GM12878 (cell line): ENCODE measurements at regions not wholly inside any gene's neighbourhood (a gene's known extent, or its start where the extent isn't known, plus 50 kb on each side); places are given as distances from the start of the nearest gene placed in this dataset.

Experiments used
- ATAC-seq: fragments of 200-7000 bp; cut with Tn5 transposase; 3 replicates; pipeline ENCODE4 v1.9.1; 2020; ENCODE audit warnings: mild to moderate bottlenecking, moderate library complexity
- BruUV-seq: library from RNA; stranded (reverse); fragments of 400-500 nt; replicated peaks from 2 replicates; lab custom pipeline; 2021; lab: Mats Ljungman, UMichigan
- CTCF ChIA-PET: fragments of 300-600 bp; sonication (Branson Sonifier 250); formaldehyde crosslinking; extraction: SDS; loops from one replicate; lab custom pipeline; 2021; ENCODE audit warnings: inconsistent platforms; lab: Yijun Ruan, JAX
- POLR2A ChIA-PET: fragments of 350-600 bp; formaldehyde crosslinking; extraction: SDS; loops from one replicate; lab custom pipeline; 2021; ENCODE audit warnings: inconsistent platforms; lab: Charles Lee
- RAD21 ChIA-PET: fragments of 300-600 bp; sonication (Branson Sonifier 250); formaldehyde crosslinking; loops from one replicate; lab custom pipeline; 2023; ENCODE audit warnings: antibody characterized with exemption; ENCODE audit not compliant: unreplicated experiment; lab: Charles Lee
- SMC1A ChIA-PET: fragments of 300-600 bp; sonication (Branson Sonifier 250); formaldehyde crosslinking; loops from one replicate; lab custom pipeline; 2023; ENCODE audit not compliant: unreplicated experiment, uncharacterized antibody; lab: Charles Lee
- DNase-seq: peaks from one replicate; pipeline ENCODE4 v3.0.0-alpha.2; 2011; ENCODE audit warnings: low read depth, low spot score
- FAIRE-seq: peaks from 3 replicates; lab custom pipeline; 2011; peaks lifted over from hg19 to GRCh38; lab: Jason Lieb, UNC
- H2AFZ ChIP-seq: 2 replicates; pipeline ENCODE4 v1.6.0; 2011; ENCODE audit warnings: low read depth, low read length, control low read depth; ENCODE audit not compliant: control insufficient read depth
- H3K27ac ChIP-seq: 2 replicates; pipeline ENCODE4 v1.5.1; 2011; ENCODE audit warnings: control low read depth; ENCODE audit not compliant: control insufficient read depth, insufficient read depth
- H3K27me3 ChIP-seq, 2 experiments: replicated peaks in 1 of 2; 2 replicates each; pipeline versions ENCODE4 v1.6.0 to v1.6.1; 2011; ENCODE audit warnings: low read length in 1 of 2; ENCODE audit not compliant: control insufficient read depth in 2 of 2, insufficient read depth in 2 of 2
- H3K36me3 ChIP-seq, 2 experiments: 2 replicates each; pipeline ENCODE4 v1.5.1; 2011; ENCODE audit warnings: low read length in 1 of 2; ENCODE audit not compliant: control insufficient read depth in 2 of 2, insufficient read depth in 2 of 2
- H3K4me1 ChIP-seq: 2 replicates; pipeline ENCODE4 v1.6.1; 2011; ENCODE audit warnings: mild to moderate bottlenecking, low read length, moderate library complexity, mixed read lengths; ENCODE audit not compliant: control insufficient read depth, insufficient read depth
- H3K4me2 ChIP-seq: 2 replicates; pipeline ENCODE4 v1.6.0; 2011; ENCODE audit warnings: control low read depth; ENCODE audit not compliant: control insufficient read depth, insufficient read depth
- H3K4me3 ChIP-seq: fragments of 200-600 bp; sonication (generic); 2 replicates; pipeline ENCODE4 v1.5.1; 2016
- H3K79me2 ChIP-seq: 2 replicates; pipeline ENCODE4 v1.6.0; 2011; ENCODE audit warnings: low read length; ENCODE audit not compliant: control insufficient read depth, insufficient read depth
- H3K9ac ChIP-seq: 2 replicates; pipeline ENCODE4 v1.8.0; 2011; ENCODE audit warnings: low read length, control low read depth, mixed read lengths; ENCODE audit not compliant: control insufficient read depth, insufficient read depth
- H3K9me3 ChIP-seq: replicated peaks from 3 replicates; pipeline ENCODE4 v1.5.1; 2011; ENCODE audit warnings: mild to moderate bottlenecking, low read length; ENCODE audit not compliant: control insufficient read depth, insufficient read depth
- H4K20me1 ChIP-seq: 2 replicates; pipeline ENCODE4 v1.6.0; 2011; ENCODE audit not compliant: control insufficient read depth, insufficient read depth
- BRCA1 ChIP-seq: IDR thresholded peaks from 2 replicates; pipeline ENCODE4 v1.6.1; 2011; ENCODE audit warnings: low read depth, low read length, improper control_type of control experiment
- CHD2 ChIP-seq: IDR thresholded peaks from 2 replicates; pipeline ENCODE4 v1.6.1; 2011; ENCODE audit warnings: low read depth, low read length, improper control_type of control experiment, borderline replicate concordance
- DPF2 ChIP-seq: fragments of 450-650 bp; IDR thresholded peaks from 2 replicates; pipeline ENCODE4 v1.6.1; 2017; ENCODE audit warnings: mild to moderate bottlenecking
- ETV6 ChIP-seq, 2 experiments: fragments of 450-650 bp in 1 of 2; IDR thresholded peaks in 1 of 2; conservative IDR thresholded peaks in 1 of 2; 2 replicates each; pipeline ENCODE4 v1.6.1; 2014; ENCODE audit warnings: antibody characterized with exemption in 1 of 2, borderline replicate concordance in 1 of 2, low read depth in 1 of 2, mild to moderate bottlenecking in 1 of 2, moderate library complexity in 1 of 2
- HCFC1 ChIP-seq: fragments of 150-350 bp; IDR thresholded peaks from 2 replicates; pipeline ENCODE4 v1.6.1; 2014; ENCODE audit warnings: low read length
- HDAC6 ChIP-seq: fragments of 200-600 bp; sonication (generic); IDR thresholded peaks from one replicate; pipeline ENCODE4 v1.8.0; 2017; ENCODE audit warnings: antibody characterized with exemption; ENCODE audit not compliant: unreplicated experiment
- IKZF2 ChIP-seq, 2 experiments: fragments of 450-650 bp; IDR thresholded peaks; 2 replicates each; pipeline ENCODE4 v1.6.1; 2017; ENCODE audit warnings: mild to moderate bottlenecking in 2 of 2, moderate library complexity in 2 of 2
- IRF4 ChIP-seq: IDR thresholded peaks from 2 replicates; pipeline ENCODE4 v1.6.1; 2011; ENCODE audit warnings: low read depth, low read length
- KDM1A ChIP-seq: fragments of 200-600 bp; sonication (generic); IDR thresholded peaks from 2 replicates; pipeline ENCODE4 v1.6.1; 2016; ENCODE audit warnings: borderline replicate concordance
- NR2C1 ChIP-seq: fragments of 450-650 bp; IDR thresholded peaks from 2 replicates; pipeline ENCODE4 v1.6.1; 2017; ENCODE audit warnings: antibody characterized with exemption, mild to moderate bottlenecking, moderate library complexity
- POU2F2 ChIP-seq: IDR thresholded peaks from 3 replicates; pipeline ENCODE4 v1.6.1; 2011; ENCODE audit warnings: low read depth, mild to moderate bottlenecking, low read length, borderline replicate concordance
- RELA ChIP-seq: fragments of 450-650 bp; IDR thresholded peaks from 2 replicates; pipeline ENCODE4 v1.8.0; 2014; ENCODE audit warnings: borderline replicate concordance; ENCODE audit not compliant: partially characterized antibody
- SREBF1 ChIP-seq: IDR thresholded peaks from 2 replicates; pipeline ENCODE4 v1.6.1; 2012; ENCODE audit warnings: mild to moderate bottlenecking, low read length
- SRF ChIP-seq, 2 experiments: IDR thresholded peaks; 2 replicates each; pipeline ENCODE4 v1.6.1; 2011; ENCODE audit warnings: low read depth in 2 of 2, low read length in 2 of 2, mild to moderate bottlenecking in 1 of 2, moderate library complexity in 1 of 2
- ZNF384 ChIP-seq: IDR thresholded peaks from 2 replicates; pipeline ENCODE4 v1.6.1; 2012; ENCODE audit warnings: low read depth, mild to moderate bottlenecking, low read length, improper control_type of control experiment, borderline replicate concordance
- WGBS: methylation state at CpG from one replicate; pipeline ENCODE4 v1.1.6; 2016; ENCODE audit warnings: low lambda C conversion rate; ENCODE audit not compliant: insufficient replicate concordance, insufficient coverage; ENCODE audit errors: missing lambda C conversion rate; 5-methylcytosine and 5-hydroxymethylcytosine counted together
- in situ Hi-C: fragments of 300-500 bp; cut with MboI; formaldehyde crosslinking; loops from 9 replicates; pipeline ENCODE4 v1.14.3; 2018; ENCODE audit warnings: mixed read lengths
- intact Hi-C: fragments of 100-400 bp; cut with micrococcal nuclease; formaldehyde crosslinking; loops from one replicate; pipeline ENCODE4 v1.14.2; 2022; ENCODE audit not compliant: unreplicated experiment
- TF ChIP-seq, protein P1 (sequence below): fragments of 450-650 bp; IDR thresholded peaks from 2 replicates; pipeline ENCODE4 v1.6.1; 2016; ENCODE audit warnings: mild to moderate bottlenecking
- TF ChIP-seq, protein P2 (sequence below): IDR thresholded peaks from 2 replicates; pipeline ENCODE4 v1.6.1; 2012; ENCODE audit warnings: low read depth, low read length, improper control_type of control experiment
- TF ChIP-seq, protein P3 (sequence below): fragments of 450-650 bp; IDR thresholded peaks from 2 replicates; pipeline ENCODE4 v1.6.1; 2017; ENCODE audit warnings: low read depth, mild to moderate bottlenecking, moderate library complexity
- TF ChIP-seq, protein P4 (sequence below): IDR thresholded peaks from 2 replicates; pipeline ENCODE4 v1.6.1; 2012; ENCODE audit warnings: low read depth, low read length, improper control_type of control experiment
- TF ChIP-seq, protein P5 (sequence below): IDR thresholded peaks from 2 replicates; pipeline ENCODE4 v1.6.1; 2011; ENCODE audit warnings: mild to moderate bottlenecking, low read depth, low read length, moderate library complexity; ENCODE audit not compliant: insufficient replicate concordance

DNA sequence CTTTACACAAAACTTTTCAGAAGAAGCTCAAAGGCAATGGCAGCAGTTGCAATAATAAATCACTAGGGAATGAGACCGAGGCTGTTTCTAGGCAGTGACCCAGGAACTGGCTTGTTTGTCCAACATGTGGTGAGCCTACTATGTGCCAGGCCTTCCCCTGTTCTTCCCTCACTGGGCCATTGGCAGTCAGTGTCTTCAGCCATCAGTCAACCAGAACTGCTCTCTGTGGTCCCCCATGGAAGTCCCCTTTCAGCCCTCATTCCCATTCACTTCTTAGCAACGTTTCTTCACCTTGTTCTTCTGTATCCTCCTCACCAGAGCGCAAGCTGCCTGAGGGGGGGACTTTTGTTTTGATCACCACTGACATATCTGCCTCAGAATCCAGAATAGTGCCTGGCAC lies 274.1 kb downstream of the RRAGC start:
- H3K4me2 ChIP-seq, result no peak overlapping the region
- H3K4me3 ChIP-seq, result no peak overlapping the region
- H3K27me3 ChIP-seq, result 0 out of 4 replicates have a peak, but pooled peaks cover 0 to 1% of the 10 kb centered on the region in 2 experiments
- POLR2A ChIA-PET, result no interaction called here
- DNase-seq (peak; percentile 17), FAIRE-seq (no peak), ATAC-seq (peak; percentile 69)
- H3K9me3 ChIP-seq, result no peaks in the 10 kb centered on the region
- no peak overlapping the region for H3K27ac ChIP-seq
- WGBS, result 33% methylated on average over 3 of the region's 3 CpGs
- intact Hi-C loops (loop anchor here (5.0 kb wide), 2 partner anchors 108 to 558 kb away; no protein-coding TSS in a partner anchor), in situ Hi-C loops (loop anchor here (25.0 kb wide), 1 partner anchor 548 kb away; the partner anchor contains the start of gene POU3F1)
- H3K36me3 ChIP-seq, result no peaks in the 10 kb centered on the region
- no TSS peak for BruUV-seq
- peaks cover 3% of the 10 kb centered on the region; the same call in 1 of the 2 replicates for H3K4me1 ChIP-seq
- SMC1A ChIA-PET, result interaction anchor here (0.6 to 2.4 kb wide), 14 partner anchors 17 to 591 kb away, joined by 3 to 9 read pairs (median 4); no protein-coding TSS in a partner anchor
- H3K9ac ChIP-seq, result no peak overlapping the region
- RAD21 ChIA-PET, result interaction anchor here (1.1 to 1.6 kb wide), 3 partner anchors 514 to 557 kb away, joined by 3 to 6 read pairs (median 3); no protein-coding TSS in a partner anchor
- CTCF ChIA-PET, result interaction anchor here (0.7 to 3.7 kb wide), 20 partner anchors 9 to 561 kb away, joined by 3 to 19 read pairs (median 3); no protein-coding TSS in a partner anchor
- peak overlapping the region; percentile 25; the same call in 1 of the 2 replicates for H2AFZ ChIP-seq
- no peaks in the 10 kb centered on the region for H4K20me1 ChIP-seq
- no peaks in the 10 kb centered on the region for H3K79me2 ChIP-seq
- TF ChIP-seq IRF4 (no peak), NR2C1 (no peak), ETV6 (conservative IDR thresholded peaks at IDR 0.05 in 1 of 2, IDR thresholded peaks at IDR 0.05 in 1 of 2; ENCODE audit: borderline replicate concordance in 1 of 2, low read depth in 1 of 2) (no peak), POU2F2 (no peak), DPF2 (peak; percentile 57; the same call in 1 of the 2 replicates), ZNF384 (no peak), IKZF2 (IDR thresholded peaks at IDR 0.05) (0 out of 4 replicates have a peak, but pooled peaks of 1 of the 2 experiments have one; percentile 15), HDAC6 (no peak), RELA (no peak), SREBF1 (no peak), KDM1A (no peak), CHD2 (no peak), HCFC1 (no peak), BRCA1 (no peak), SRF (IDR thresholded peaks at IDR 0.05; ENCODE audit: low read depth in 2 of 2, low read length in 2 of 2) (no peak)
- TF ChIP-seq, protein P1, sequence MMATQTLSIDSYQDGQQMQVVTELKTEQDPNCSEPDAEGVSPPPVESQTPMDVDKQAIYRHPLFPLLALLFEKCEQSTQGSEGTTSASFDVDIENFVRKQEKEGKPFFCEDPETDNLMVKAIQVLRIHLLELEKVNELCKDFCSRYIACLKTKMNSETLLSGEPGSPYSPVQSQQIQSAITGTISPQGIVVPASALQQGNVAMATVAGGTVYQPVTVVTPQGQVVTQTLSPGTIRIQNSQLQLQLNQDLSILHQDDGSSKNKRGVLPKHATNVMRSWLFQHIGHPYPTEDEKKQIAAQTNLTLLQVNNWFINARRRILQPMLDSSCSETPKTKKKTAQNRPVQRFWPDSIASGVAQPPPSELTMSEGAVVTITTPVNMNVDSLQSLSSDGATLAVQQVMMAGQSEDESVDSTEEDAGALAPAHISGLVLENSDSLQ, result 0 out of 2 replicates have a peak, but pooled peaks have one; percentile 18
- TF ChIP-seq, protein P2, sequence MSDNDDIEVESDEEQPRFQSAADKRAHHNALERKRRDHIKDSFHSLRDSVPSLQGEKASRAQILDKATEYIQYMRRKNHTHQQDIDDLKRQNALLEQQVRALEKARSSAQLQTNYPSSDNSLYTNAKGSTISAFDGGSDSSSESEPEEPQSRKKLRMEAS, result no peak
- TF ChIP-seq, protein P3, sequence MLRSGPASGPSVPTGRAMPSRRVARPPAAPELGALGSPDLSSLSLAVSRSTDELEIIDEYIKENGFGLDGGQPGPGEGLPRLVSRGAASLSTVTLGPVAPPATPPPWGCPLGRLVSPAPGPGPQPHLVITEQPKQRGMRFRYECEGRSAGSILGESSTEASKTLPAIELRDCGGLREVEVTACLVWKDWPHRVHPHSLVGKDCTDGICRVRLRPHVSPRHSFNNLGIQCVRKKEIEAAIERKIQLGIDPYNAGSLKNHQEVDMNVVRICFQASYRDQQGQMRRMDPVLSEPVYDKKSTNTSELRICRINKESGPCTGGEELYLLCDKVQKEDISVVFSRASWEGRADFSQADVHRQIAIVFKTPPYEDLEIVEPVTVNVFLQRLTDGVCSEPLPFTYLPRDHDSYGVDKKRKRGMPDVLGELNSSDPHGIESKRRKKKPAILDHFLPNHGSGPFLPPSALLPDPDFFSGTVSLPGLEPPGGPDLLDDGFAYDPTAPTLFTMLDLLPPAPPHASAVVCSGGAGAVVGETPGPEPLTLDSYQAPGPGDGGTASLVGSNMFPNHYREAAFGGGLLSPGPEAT, result 0 out of 2 replicates have a peak, but pooled peaks have one; percentile 28
- TF ChIP-seq, protein P4, sequence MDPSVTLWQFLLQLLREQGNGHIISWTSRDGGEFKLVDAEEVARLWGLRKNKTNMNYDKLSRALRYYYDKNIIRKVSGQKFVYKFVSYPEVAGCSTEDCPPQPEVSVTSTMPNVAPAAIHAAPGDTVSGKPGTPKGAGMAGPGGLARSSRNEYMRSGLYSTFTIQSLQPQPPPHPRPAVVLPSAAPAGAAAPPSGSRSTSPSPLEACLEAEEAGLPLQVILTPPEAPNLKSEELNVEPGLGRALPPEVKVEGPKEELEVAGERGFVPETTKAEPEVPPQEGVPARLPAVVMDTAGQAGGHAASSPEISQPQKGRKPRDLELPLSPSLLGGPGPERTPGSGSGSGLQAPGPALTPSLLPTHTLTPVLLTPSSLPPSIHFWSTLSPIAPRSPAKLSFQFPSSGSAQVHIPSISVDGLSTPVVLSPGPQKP, result no peak
- TF ChIP-seq, protein P5, sequence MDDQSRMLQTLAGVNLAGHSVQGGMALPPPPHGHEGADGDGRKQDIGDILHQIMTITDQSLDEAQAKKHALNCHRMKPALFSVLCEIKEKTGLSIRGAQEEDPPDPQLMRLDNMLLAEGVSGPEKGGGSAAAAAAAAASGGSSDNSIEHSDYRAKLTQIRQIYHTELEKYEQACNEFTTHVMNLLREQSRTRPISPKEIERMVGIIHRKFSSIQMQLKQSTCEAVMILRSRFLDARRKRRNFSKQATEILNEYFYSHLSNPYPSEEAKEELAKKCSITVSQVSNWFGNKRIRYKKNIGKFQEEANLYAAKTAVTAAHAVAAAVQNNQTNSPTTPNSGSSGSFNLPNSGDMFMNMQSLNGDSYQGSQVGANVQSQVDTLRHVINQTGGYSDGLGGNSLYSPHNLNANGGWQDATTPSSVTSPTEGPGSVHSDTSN, result no peak
